M059J (cell line): ENCODE measurements at regions not wholly inside any gene's neighbourhood (a gene's known extent, or its start where the extent isn't known, plus 50 kb on each side); places are given as distances from the start of the nearest gene placed in this dataset.

Source experiments
- DNase-seq: peaks from one replicate; pipeline ENCODE4 v3.0.0-alpha.2; 2012; ENCODE audit warnings: low read depth

GRCh38 chr2:129636692-129637091 is 342.8 kb upstream of the RAB6C start:
- DNase-seq = no peak

- no peak for DNase-seq
Measured at GRCh38 chr2:129641371-129641770, 338.1 kb upstream of the RAB6C start.

- no peak for DNase-seq
Measured at GRCh38 chr2:129642526-129643043, 336.9 kb upstream of the RAB6C start.

- no peak for DNase-seq
Measured at GRCh38 chr2:129645335-129645734, 334.1 kb upstream of the RAB6C start.

GRCh38 chr2:129646107-129646506 is 333.4 kb upstream of the RAB6C start:
- no peak for DNase-seq

GRCh38 chr2:129653246-129653645 is 326.2 kb upstream of the RAB6C start:
- DNase-seq = no peak

- no peak for DNase-seq
Measured at GRCh38 chr2:129654331-129654730, 325.1 kb upstream of the RAB6C start.

GRCh38 chr2:129656081-129656598 is 323.3 kb upstream of the RAB6C start:
- no peak for DNase-seq

- DNase-seq = no peak
Measured at GRCh38 chr2:129658430-129658829, 321.0 kb upstream of the RAB6C start.

GRCh38 chr2:129661935-129662334 is 317.5 kb upstream of the RAB6C start:
- no peak for DNase-seq

- DNase-seq = no peak
Measured at GRCh38 chr2:129667577-129667976, 311.9 kb upstream of the RAB6C start.

- DNase-seq = no peak
Measured at GRCh38 chr2:129672521-129672920, 306.9 kb upstream of the RAB6C start.

GRCh38 chr2:129673234-129673633 is 306.2 kb upstream of the RAB6C start:
- no peak for DNase-seq

GRCh38 chr2:129673847-129674711 is 305.4 kb upstream of the RAB6C start:
- no peak for DNase-seq

GRCh38 chr2:129678751-129679150 is 300.7 kb upstream of the RAB6C start:
- no peak for DNase-seq

GRCh38 chr2:129681788-129682187 is 297.7 kb upstream of the RAB6C start:
- no peak for DNase-seq

- no peak for DNase-seq
Measured at GRCh38 chr2:129689653-129690448, 289.6 kb upstream of the RAB6C start.

GRCh38 chr2:129695496-129695895 is 284.0 kb upstream of the RAB6C start:
- DNase-seq = no peak

GRCh38 chr2:129698593-129698992 is 280.9 kb upstream of the RAB6C start:
- no peak for DNase-seq

- no peak for DNase-seq
Measured at GRCh38 chr2:129699781-129700573, 279.5 kb upstream of the RAB6C start.

GRCh38 chr2:129702416-129703176 is 276.9 kb upstream of the RAB6C start:
- DNase-seq = no peak
